Lower leg skin (tissue), 4 donors: ENCODE measurements at regions not wholly inside any gene's neighbourhood (a gene's known extent, or its start where the extent isn't known, plus 50 kb on each side); places are given as distances from the start of the nearest gene placed in this dataset.

Experiments
- DNase-seq, 2 donors: peaks; one replicate each; pipeline ENCODE4 v3.0.0-alpha.2; 2019; ENCODE audit warnings: low spot score in 2 of 2
- H3K4me3 ChIP-seq: fragments of 200-600 bp; sonication (generic); 2 replicates; pipeline ENCODE4 v1.5.1; 2017; ENCODE audit warnings: mild to moderate bottlenecking, low read depth; ENCODE audit not compliant: poor library complexity, severe bottlenecking
- POLR2A ChIP-seq, 2 donors: fragments of 450-650 bp; IDR thresholded peaks; one replicate each; pipeline ENCODE4 v1.6.1; 2016 to 2017; ENCODE audit warnings: antibody characterized with exemption in 2 of 2, mild to moderate bottlenecking in 1 of 2, moderate library complexity in 1 of 2
- WGBS, 2 donors: methylation state at CpG; one replicate each; pipeline ENCODE4 v1.1.5; 2018; 5-methylcytosine and 5-hydroxymethylcytosine counted together
- intact Hi-C: fragments of 100-400 bp; cut with DNase I; formaldehyde crosslinking; loops from one replicate; pipeline ENCODE4 v1.15.0; 2023; ENCODE audit warnings: low total_unique reads
- TF ChIP-seq, protein P1 (sequence below), 3 donors: fragments of 450-650 bp; IDR thresholded peaks; one replicate each; pipeline ENCODE4 v1.5.1; 2016; ENCODE audit warnings: antibody characterized with exemption in 3 of 3, mild to moderate bottlenecking in 3 of 3, moderate library complexity in 2 of 3

DNA sequence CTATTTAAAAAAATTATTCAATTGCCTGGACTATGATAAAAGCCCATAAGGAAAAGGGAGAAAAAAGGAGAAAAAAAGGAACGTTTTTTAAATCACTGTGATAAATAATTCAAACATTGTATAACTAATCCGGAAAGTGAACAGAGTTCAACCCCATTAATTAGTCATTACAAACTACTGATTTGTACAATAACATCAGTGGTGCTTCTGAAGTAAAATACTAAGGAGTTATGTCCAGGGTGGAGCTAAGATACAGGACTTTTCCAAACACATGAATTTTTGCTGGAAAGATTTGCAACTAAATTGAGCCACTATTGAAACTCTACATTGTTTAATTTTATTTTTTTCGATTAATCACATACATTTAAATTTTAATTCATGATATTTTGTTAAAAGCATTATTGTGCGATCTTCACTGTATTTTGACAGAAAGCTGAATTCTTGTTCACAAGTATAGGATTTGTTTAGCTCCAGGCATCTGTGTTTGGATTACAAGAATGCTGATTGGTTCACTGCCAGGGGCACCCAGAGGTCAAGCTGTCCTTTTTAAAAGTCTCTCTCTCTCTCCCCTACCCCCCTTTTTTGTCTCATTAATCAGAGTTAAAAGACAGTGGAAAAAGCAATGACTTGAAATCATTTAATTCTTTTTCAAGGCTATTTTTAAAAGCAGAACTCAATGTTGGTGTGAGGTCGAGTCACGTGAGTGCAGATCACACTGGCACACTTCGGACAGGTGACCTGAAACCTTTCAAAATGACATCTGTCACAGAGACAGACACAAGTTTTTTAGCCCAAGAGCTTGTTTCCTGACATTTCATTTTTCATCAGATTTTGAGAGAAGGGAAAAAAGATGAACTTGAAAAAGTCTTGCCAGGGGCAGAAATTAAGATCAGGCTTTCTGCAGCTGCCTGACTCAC lies 387.3 kb downstream of the NR2F1-AS1 start:
- H3K4me3 ChIP-seq, result no peak overlapping the region
- WGBS, 2 donors, result 32 to 39% methylated on average over 7 of the region's 7 CpGs
- no peak for TF ChIP-seq POLR2A (IDR thresholded peaks at IDR 0.05)
- TF ChIP-seq, protein P1, sequence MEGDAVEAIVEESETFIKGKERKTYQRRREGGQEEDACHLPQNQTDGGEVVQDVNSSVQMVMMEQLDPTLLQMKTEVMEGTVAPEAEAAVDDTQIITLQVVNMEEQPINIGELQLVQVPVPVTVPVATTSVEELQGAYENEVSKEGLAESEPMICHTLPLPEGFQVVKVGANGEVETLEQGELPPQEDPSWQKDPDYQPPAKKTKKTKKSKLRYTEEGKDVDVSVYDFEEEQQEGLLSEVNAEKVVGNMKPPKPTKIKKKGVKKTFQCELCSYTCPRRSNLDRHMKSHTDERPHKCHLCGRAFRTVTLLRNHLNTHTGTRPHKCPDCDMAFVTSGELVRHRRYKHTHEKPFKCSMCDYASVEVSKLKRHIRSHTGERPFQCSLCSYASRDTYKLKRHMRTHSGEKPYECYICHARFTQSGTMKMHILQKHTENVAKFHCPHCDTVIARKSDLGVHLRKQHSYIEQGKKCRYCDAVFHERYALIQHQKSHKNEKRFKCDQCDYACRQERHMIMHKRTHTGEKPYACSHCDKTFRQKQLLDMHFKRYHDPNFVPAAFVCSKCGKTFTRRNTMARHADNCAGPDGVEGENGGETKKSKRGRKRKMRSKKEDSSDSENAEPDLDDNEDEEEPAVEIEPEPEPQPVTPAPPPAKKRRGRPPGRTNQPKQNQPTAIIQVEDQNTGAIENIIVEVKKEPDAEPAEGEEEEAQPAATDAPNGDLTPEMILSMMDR (IDR thresholded peaks at IDR 0.05), result no peak
- intact Hi-C loops, result no loop called here
- no peak for DNase-seq

DNA sequence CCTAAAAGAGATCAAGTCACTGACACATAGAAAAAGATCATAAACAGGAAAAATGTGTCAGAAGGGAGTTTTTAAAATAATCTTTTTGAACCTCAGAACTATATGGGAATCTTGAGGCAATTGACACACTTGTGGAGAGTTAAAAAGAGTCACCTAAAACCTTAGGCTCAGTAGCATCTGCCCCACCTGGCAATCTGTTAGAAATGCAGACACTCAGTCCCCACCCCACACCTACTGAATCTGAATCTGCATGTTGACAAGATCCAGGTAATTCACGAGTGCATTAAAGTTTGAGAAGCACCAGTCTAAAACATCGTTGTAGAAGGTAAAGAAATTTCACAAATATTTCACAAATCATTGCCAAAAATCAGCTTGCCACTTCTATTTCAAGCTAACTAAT lies 388.3 kb downstream of the NR2F1-AS1 start:
- TF ChIP-seq, protein P1 (IDR thresholded peaks at IDR 0.05), result no peak
- TF ChIP-seq POLR2A (IDR thresholded peaks at IDR 0.05), result no peak
- H3K4me3 ChIP-seq, result no peak overlapping the region
- DNase-seq, result no peak
- WGBS, 2 donors, result 68% methylated on average over 2 of the region's 2 CpGs
- intact Hi-C loops, result no loop called here

DNA sequence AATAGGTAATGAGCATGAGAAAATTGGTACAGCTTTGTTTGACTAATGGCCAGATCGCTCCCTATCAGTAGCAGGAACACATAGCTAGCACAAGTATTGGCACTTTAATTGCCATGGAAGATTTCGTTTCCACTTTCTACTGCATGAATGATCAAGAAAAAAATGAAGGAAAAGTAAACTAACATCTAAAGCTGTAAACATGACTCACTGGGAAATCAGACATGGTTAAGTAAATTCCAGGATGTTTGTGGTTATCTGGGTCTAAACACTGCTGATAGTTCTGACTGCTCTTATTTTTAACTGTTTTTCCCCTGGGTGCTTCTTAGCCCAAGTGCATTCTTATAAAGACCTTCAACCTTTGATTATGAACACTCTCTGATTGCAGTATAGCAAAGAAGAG lies 388.9 kb downstream of the NR2F1-AS1 start:
- no peak for TF ChIP-seq POLR2A (IDR thresholded peaks at IDR 0.05)
- TF ChIP-seq, protein P1 (IDR thresholded peaks at IDR 0.05), result no peak
- DNase-seq, result no peak
- intact Hi-C loops, result no loop called here
- H3K4me3 ChIP-seq, result no peak overlapping the region
- 55 to 64% methylated on average over 2 of the region's 2 CpGs for WGBS, 2 donors

DNA sequence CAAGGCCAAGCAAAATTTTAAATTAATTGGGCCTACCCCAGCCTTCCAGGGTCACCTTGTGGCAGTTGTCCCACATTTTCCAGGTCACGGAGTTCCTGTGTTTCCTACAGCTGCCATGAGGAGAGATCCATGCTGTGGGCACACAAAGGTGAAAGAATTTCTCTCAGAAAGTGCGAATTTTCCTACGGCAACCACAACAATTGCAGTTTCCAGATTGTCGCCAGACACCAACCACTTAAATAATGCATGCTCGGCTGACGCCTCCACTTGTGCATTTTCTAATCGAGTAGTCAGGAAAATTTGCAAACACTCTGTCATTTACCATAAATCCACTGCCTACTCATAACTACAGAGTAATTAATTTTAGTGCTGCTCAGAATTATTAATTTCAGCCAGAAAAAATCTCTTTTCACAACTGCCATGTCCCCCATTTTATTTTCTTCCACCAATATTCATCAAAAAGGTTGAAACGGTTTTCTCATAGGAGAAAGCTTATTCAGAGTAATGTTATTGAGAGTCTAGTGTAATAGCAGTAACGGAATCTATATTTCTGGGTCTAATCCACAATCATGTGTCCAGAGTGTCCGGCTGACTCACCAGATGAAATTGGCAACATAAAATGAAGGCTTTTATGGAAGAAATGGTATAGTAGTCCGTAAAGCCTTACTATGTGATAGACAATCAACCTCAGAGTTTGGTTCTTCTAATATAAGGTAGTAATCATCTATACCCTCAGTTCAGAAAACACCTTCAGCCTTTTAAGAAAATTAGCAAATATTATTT lies 389.8 kb downstream of the NR2F1-AS1 start:
- intact Hi-C loops, result no loop called here
- no peak for DNase-seq
- H3K4me3 ChIP-seq, result no peak overlapping the region
- TF ChIP-seq, protein P1 (IDR thresholded peaks at IDR 0.05), result no peak
- TF ChIP-seq POLR2A (IDR thresholded peaks at IDR 0.05), result no peak
- WGBS, 2 donors, result 92 to 94% methylated on average over 11 of the region's 11 CpGs

DNA sequence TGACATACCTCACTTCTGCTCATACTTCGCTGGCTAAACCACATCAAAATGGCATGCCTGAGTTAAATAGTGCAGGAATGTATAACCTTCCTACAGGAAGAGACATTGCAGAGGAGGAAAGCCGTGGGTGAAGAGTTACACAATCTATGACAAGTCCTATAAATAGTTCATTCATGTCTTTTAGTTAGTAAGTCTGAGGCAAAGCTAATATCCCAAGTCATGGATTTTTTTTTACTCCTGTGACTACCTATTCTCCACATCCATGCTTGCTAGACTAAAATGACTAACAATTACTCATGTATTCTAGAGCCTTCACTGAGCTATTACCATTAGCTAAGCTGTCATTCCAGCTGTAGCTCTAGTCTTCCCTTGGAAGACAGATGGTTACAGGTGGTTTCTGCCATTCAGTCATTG lies 391.3 kb downstream of the NR2F1-AS1 start:
- WGBS, 2 donors, result 42 to 59% methylated on average over 2 of the region's 2 CpGs
- DNase-seq, result no peak
- TF ChIP-seq, protein P1 (IDR thresholded peaks at IDR 0.05), result no peak
- no peak for TF ChIP-seq POLR2A (IDR thresholded peaks at IDR 0.05)
- intact Hi-C loops, result no loop called here
- no peak overlapping the region for H3K4me3 ChIP-seq
